DMS153 (cell line): ENCODE measurements at regions not wholly inside any gene's neighbourhood (a gene's known extent, or its start where the extent isn't known, plus 50 kb on each side); places are given as distances from the start of the nearest gene placed in this dataset.

ENCODE experiments used
- DNase-seq: peaks from one replicate; lab custom pipeline; 2025; lab: John Stamatoyannopoulos, UW

DNA sequence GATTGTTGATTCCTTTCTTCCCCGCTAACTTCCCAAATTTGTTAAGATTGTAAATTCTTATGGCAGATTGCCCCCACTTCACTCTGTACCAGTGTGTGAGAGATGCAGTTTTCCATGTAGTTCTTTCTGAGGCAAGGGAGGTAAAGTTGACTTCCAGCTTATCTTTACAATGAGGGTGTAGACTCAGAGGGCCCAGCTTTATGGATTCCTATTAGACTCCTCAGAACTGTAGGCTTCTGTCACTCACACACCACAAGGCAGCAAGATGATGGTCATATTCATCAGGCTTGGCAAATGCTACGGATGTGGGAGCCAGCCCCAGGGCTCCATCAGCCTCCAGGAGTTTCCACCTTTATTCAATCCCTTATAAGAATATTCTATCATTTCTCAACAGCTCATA, 461.9 kb upstream of the KLF4 start:
- DNase-seq: no peak

DNA sequence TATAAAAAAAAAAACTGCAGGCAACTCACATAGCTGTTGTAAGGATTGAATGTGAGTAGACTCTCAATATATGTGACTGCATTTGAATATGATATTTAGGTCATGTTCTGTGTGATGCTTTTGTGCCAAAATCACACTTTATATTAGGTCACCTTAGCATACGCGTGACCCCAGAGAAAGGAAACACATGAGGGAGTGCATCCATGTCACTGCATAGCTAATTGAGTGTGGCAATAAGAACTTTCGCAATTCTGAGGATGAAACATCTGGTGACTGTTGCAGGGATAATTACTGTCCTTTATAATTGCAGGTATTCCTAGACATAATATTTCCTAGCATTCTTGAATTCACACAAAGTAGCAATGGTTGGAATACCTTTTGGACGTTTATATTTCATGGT, 459.5 kb upstream of the KLF4 start:
- no peak for DNase-seq

GRCh38 chr9:107948601-107949000, 459.0 kb upstream of the KLF4 start:
- DNase-seq: no peak

- no peak for DNase-seq
These were observed 458.5 kb upstream of the KLF4 start for GRCh38 chr9:107948086-107948485.

- no peak for DNase-seq
These were observed 457.0 kb upstream of the KLF4 start for GRCh38 chr9:107946364-107947141.

DNA sequence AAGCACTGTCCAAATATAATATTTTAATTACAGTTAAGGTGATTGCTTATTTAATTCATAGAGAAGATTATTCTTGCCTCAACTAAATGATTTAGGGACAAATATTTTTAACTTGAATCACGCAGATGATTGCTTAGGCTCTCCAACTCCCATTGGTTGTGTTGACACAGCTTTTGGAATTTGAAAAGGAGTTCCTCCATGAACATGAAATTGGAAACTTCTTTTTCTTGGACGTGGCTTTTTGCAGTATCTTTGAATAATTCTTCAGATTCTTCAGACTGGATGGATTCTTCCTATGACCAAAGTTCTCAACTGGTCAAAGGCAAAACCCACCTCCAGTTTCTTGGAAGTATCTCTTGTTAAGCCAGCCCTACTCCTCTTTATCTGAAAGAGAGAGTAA, 456.4 kb upstream of the KLF4 start:
- no peak for DNase-seq

DNA sequence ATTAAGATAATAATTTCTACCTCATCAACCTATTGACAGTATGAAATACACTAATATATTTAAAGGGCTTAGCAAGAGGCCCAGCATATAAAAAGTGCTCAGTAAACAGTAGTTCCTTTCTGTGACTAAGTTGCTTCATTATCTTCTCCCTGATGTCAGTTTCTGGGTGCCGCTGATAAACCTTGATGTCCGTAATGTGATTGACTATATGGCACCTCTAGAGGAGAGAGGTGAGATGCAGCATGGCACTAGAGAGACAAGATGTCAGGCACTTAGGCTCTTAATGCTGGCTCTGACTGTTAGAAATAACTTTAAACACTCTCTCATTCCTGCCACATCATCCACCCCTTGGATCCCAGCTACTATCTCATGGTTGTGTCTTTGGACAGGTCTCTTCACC, 455.9 kb upstream of the KLF4 start:
- DNase-seq: no peak

DNA sequence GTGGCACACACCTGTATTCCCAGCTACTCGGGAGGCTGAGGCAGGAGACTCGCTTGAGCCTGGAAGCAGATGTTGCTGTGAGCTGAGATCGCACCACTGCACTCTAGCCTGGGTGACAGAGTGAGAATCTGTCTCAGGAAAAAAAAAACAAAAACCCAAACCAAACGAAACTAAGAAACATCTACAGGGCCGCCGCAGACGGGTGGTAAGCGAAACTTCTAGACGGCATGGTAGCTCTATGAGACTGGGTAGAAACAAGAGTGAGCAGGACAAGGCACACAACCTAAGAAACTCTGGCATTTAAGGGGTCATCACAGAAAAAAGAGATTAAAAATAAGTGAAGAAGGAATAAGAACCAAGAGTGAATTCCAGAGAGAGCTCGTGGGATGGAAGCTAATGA, 454.8 kb upstream of the KLF4 start:
- no peak for DNase-seq

DNA sequence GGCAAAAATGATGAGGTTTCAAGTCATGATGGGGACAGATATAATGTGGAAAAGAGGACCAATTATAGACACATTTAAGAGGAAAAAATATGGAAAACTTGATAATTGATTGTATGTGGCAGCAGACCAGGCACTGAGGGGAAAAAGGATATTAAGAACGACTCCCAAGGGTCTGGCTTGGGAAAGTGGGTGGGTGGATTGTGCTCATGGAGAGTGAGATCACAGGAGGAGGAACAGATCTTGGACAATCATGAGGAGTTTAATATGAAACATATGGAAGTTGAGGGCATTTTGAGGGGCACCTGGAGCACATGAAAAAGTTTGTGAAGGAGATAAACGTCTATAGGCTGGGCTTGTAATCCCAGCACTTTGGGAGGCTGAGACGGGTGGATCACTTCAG, 454.3 kb upstream of the KLF4 start:
- DNase-seq: no peak

DNA sequence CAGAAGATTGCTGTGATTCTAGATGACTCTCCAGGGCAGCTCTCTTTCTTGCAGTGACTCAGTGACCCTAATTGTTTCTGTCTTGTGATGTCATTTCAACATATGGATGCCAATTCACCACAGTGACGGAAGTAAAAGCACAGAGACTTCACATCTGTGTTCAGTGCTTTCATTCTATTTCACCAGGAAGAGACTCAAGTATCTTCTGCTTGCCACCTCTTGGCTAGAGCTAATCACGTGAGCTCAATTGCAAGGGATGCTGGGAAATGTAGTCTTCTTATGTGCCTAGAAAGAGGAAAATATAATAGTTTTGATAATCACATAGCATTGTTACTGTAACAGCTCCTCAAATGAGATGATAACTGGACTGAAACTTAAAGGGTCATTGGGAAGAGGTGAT, 453.3 kb upstream of the KLF4 start:
- DNase-seq: no peak

DNA sequence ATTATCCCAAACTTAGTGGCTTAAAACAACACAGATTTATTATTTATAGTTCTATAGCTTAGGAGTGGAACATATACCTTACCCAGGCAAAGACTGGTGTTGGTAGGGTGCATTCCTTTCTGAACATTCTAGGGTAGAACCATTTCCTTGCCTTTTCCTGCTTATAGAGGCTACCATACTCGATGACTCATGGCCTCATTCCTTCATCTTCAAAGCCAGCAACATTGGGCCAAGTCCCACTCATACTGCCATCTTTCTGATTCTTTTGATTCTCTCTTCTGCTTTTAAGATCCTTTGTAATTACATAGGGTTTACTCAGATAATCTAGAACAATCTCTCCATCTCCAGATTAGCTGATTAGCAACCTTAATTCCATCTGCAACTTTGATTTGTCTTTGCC, 452.7 kb upstream of the KLF4 start:
- no peak for DNase-seq

- no peak for DNase-seq
These were observed 451.3 kb upstream of the KLF4 start for GRCh38 chr9:107940616-107941595.

GRCh38 chr9:107938801-107939386, 449.3 kb upstream of the KLF4 start:
- no peak for DNase-seq

DNA sequence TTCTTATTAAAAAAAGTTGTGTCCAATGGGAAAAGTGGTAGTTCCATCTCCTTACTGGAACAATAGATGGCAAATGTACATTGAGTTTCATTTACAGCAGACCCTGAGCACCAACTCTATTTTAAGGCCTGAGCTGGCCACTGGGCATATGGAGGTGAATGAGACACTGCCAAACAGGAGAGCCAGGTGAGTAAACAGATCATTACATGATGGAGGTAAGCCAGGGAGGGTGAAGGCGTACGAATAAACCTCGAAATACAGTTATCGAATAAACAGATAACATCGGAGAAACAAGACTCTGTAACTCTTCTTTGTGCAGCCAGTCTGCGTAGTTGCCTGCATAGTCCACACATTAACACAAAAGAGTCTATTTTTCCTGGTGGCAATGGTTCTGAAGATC, 446.4 kb upstream of the KLF4 start:
- DNase-seq: peak; percentile 56

GRCh38 chr9:107933516-107933915, 443.9 kb upstream of the KLF4 start:
- DNase-seq: no peak

DNA sequence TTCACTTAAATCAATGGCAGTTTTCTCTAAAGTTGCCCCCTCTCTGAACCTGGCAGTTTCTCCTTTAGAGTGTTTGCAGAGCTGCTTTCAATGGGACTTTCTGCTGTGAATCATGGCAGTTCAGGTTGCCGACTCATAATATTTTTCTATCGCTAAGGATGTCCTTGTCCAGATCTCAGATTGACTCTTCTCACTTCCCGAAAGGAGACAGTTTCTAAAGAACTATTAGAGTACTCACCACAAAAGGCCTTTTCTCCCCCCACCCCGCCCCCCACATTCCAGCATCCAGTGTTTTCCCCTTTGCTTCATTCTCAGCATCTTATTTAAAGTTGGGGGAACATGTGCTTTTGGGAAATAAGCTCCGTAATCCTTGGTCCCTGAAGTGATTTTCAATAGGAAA, 443.5 kb upstream of the KLF4 start:
- DNase-seq: no peak

DNA sequence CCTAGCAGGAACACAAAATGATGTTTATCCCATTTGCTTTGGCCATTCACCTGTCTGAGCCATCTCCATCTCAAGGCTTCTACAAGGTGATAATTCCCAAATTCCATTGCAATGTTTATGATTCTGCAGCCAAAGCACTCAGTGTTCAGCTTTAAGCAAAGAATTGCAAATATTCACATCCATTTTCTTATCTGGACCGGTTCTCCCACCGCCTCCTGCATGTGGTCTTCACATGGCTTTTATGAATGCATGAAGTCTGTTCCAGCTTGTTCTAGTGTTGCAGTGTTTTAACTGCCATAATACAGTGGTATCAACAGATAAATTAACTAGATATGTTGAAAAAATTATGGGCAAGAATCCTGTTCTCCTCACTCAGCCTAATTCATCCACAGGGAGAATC, 443.0 kb upstream of the KLF4 start:
- no peak for DNase-seq

GRCh38 chr9:107932046-107932445, 442.5 kb upstream of the KLF4 start:
- no peak for DNase-seq

GRCh38 chr9:107931071-107931715, 441.6 kb upstream of the KLF4 start:
- no peak for DNase-seq

- DNase-seq: peak; percentile 50
These were observed 439.9 kb upstream of the KLF4 start for GRCh38 chr9:107929443-107929842.

- no peak for DNase-seq
These were observed 439.3 kb upstream of the KLF4 start for GRCh38 chr9:107928701-107929371.

GRCh38 chr9:107927276-107927675, 437.7 kb upstream of the KLF4 start:
- no peak for DNase-seq
